ENCODE measurements at regions not wholly inside any gene's neighbourhood (a gene's known extent, or its start where the extent isn't known, plus 50 kb on each side); places are given as distances from the start of the nearest gene placed in this dataset.

DNA sequence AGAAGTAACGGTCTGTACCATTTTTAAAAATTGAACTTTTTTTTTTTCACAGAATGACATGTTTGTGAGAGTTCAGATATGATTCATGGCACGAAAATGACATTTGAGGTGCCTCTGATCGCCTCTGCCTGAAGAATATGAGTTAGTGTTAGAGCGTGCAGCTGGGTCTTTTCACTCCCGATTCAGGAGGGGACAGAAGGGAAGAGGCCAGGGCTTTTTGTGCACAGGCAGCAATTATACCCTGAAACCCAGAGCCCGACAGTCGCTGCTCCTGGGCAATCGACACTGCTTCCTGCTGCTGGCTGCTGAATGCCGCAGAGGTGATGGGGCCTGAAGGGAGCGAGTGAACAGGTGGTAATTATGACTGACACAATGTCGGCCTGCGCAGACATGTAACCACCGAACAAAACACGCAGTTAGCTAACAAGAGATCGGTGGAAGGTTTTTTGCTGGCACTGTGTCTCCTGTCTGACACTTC, 652.0 kb upstream of the NOX3 start:
- H3K27ac ChIP-seq = no peak overlapping the region
- POLR2A ChIA-PET (ENCODE audit: low non-redundant PET) = no interaction called here
- no peak for TF ChIP-seq CTCF (conservative IDR thresholded peaks at IDR 0.05; ENCODE audit: low read depth)
- DNase-seq (ENCODE audit: low spot score) = no peak
- CTCF ChIA-PET = interaction anchor here (0.7 kb wide), 1 partner anchor 424 kb away, joined by 3 read pairs; no protein-coding TSS in a partner anchor

DNA sequence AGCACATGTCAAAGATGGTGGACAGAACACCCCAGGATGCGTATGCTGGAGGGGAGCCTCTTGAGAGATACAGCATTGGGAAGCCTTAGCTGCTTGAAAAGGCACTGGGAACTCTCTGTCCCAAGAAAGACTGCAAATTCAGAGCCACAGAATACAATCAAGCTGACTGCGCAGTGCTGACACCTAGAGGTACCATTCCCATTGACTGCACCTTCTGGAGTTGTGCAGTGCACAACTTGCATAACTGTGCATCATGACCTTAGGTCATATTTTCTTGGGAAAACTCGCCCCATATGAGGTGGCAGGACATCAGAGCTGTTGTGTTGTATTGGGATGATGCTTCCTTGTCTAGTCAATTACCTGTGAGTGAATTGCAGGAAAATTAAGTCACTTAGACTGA, 646.5 kb upstream of the NOX3 start:
- TF ChIP-seq CTCF (conservative IDR thresholded peaks at IDR 0.05; ENCODE audit: low read depth) = no peak
- ChIA-PET CTCF (no interaction called here), POLR2A (ENCODE audit: low non-redundant PET) (no interaction called here)
- no peak overlapping the region for H3K27ac ChIP-seq
- no peak for DNase-seq (ENCODE audit: low spot score)

DNA sequence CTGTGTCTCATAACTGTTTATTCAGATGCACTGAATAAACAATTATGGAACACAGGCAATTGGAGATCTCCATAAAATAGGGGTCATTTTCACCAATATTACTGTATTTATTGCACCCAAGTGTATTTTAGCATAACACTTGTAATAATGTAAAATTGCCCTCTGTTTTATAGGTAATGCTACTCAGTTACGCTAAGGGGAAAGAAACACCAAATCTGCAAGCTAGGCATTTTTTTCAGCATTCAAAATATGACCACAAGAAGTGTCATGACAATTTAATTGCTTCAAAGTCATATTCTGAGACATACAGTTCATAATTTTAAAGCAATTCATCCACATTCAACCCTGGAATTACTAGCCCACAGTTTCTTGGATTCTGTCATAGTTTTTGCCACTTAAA, 643.2 kb upstream of the NOX3 start:
- TF ChIP-seq CTCF (conservative IDR thresholded peaks at IDR 0.05; ENCODE audit: low read depth) = no peak
- no peak overlapping the region for H3K27ac ChIP-seq
- DNase-seq (ENCODE audit: low spot score) = no peak
- ChIA-PET CTCF (no interaction called here), POLR2A (ENCODE audit: low non-redundant PET) (no interaction called here)

GRCh38 chr6:156087487-156087886, 631.8 kb upstream of the NOX3 start:
- H3K27ac ChIP-seq = no peak overlapping the region
- ChIA-PET POLR2A (ENCODE audit: low non-redundant PET) (interaction anchor here (0.6 kb wide), 1 partner anchor 527 kb away, joined by 6 read pairs; no protein-coding TSS in a partner anchor), CTCF (interaction anchor here (0.7 kb wide), 1 partner anchor 94 kb away, joined by 3 read pairs; no protein-coding TSS in a partner anchor)
- DNase-seq (ENCODE audit: low spot score) = no peak
- no peak for TF ChIP-seq CTCF (conservative IDR thresholded peaks at IDR 0.05; ENCODE audit: low read depth)

DNA sequence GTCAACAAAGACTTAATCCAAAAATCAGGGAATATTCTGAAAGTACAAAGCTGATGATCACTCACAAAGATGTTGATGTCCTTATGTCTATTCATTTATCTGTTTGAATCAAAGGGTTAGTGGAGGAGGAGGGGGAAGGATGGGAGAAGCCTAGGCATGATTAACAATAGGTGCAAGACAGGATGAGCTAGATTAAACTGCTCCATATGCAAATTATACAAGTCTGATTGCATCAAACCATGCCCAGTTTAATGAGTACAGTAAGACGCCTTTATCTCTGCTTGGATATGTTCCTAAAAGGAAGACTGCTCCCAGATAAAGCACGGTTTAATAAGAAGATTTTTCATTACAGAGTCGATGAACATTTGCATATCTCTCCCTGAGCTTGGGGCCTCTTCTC, 626.4 kb upstream of the NOX3 start:
- ChIA-PET CTCF (no interaction called here), POLR2A (ENCODE audit: low non-redundant PET) (no interaction called here)
- no peak for TF ChIP-seq CTCF (conservative IDR thresholded peaks at IDR 0.05; ENCODE audit: low read depth)
- no peak overlapping the region for H3K27ac ChIP-seq
- no peak for DNase-seq (ENCODE audit: low spot score)

GRCh38 chr6:156080371-156080770, 624.7 kb upstream of the NOX3 start:
- no peak for DNase-seq (ENCODE audit: low spot score)
- POLR2A ChIA-PET (ENCODE audit: low non-redundant PET) = no interaction called here
- no peak overlapping the region for H3K27ac ChIP-seq
- CTCF ChIA-PET = no interaction called here
- no peak for TF ChIP-seq CTCF (conservative IDR thresholded peaks at IDR 0.05; ENCODE audit: low read depth)

DNA sequence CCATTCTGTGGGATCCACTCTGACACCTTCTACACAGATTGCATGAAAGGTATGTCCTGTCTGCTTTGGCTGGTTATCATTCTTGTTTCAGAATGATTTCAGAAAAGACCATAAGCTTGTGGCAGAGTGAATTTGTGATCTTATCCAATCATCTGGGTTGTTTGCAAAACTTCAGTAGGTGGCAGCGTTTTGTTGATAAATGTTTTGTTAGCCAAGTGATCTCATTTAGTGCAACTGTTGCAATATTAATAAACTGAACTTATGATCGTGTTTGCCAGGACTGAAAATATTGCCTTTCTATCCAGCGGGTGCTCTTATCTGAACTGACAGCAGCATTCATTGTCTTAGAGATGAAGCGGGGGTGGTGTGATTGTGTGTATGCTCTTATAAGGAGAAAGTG, 613.2 kb upstream of the NOX3 start:
- DNase-seq (ENCODE audit: low spot score) = no peak
- no peak overlapping the region for H3K27ac ChIP-seq
- no peak for TF ChIP-seq CTCF (conservative IDR thresholded peaks at IDR 0.05; ENCODE audit: low read depth)
- ChIA-PET CTCF (no interaction called here), POLR2A (ENCODE audit: low non-redundant PET) (no interaction called here)

All from RWPE1 (cell line).